ENCODE measurements at regions not wholly inside any gene's neighbourhood (a gene's known extent, or its start where the extent isn't known, plus 50 kb on each side); places are given as distances from the start of the nearest gene placed in this dataset.

DNA sequence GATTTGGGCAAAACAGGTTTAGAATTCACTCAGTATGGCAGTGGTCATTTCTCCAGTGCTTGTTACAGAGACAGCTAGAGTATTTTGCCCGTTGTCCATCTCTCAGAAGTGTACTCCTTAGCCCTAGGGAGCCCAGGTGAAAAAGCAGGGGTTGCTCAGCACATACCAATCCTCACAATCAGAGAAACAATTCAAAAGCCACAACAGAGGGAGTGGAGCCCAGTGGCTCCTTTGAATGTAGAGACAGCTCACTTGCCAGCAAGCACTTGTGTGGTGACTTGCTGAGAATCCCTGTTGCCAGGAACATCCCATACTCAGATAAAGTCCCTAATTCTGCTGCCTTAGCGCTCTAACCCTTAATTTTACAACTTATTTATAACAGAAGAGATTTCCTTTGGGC lies 1488.3 kb downstream of the RPA4 start:
- DNase-seq (ENCODE audit: low spot score), result no peak

DNA sequence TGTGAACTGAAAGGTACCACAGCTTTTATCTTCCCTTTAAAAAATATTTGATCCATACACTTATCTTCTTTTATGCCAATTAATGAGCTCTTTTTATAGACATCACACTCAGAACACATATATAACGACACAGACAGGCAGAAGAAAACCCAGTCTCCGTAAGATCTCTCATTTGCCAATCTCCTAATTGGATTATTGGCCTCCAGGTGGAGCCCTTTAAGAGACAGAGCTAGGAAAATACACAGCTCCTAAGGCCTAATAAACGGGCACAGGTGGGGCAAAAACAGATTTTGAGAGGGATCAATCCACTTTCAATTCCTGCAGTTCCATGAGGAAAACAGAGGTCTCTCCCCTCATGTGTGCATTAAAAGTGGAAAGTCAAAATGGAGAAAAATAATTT lies 1495.4 kb downstream of the RPA4 start:
- no peak for DNase-seq (ENCODE audit: low spot score)

DNA sequence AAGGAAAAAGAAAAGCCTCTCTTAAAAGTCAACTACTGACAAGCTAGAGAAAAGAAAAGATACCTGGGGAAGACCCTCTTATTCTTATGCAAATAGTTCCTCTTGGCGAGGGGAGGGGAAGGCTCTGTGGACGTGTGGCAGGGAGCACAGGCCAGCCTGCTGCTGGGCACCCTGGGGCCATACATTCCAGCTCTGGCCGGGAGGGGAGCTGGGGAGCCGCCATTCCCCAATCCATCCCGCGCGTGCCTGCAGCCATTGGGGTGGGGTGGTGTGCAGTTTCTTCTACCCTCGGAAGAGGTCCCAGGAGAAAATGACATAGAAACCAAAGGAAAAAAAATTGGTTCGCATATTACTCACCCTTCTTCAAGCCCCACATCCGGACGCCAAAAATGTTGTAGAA lies 1496.4 kb downstream of the RPA4 start:
- no peak for DNase-seq (ENCODE audit: low spot score)

DNA sequence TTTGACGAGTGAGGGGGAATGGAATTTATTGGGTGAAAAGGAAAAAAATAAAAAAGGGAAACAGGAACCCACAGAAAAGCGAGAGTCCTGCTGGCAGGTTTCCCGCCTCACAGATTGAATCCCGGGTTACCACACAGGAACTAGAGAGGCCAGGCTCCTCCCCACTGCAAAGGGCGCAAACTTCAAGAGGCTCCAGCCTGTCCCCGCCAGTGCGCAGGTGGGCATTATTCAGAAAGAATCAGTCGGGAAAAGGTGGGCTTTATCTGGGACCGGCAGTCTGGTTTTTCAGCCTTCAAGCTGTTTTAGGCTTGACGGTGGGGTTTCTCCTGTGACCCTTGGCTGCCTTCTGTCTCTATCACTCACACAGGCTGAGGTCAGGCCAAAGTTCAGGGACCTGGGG lies 1496.8 kb downstream of the RPA4 start:
- no peak for DNase-seq (ENCODE audit: low spot score)

DNA sequence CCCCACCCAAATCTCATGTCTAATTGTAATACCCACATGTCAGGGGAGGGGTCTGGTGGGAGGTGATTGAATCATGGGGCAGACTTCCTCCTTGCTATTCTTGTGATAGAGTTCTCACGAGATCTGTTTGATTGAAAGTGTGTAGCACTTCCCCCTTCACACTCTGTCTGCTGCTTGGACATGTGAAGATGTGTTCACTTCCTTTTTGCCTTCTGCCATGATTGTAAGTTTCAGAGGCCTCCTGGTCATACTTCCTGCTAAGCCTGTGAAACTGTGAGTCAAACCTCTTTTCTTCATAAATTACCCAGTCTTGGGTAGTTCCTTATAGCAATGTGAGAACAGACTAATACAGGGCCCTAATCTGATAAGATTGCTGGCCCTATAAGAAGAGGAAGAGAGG lies 1514.8 kb downstream of the RPA4 start:
- no peak for DNase-seq (ENCODE audit: low spot score)

DNA sequence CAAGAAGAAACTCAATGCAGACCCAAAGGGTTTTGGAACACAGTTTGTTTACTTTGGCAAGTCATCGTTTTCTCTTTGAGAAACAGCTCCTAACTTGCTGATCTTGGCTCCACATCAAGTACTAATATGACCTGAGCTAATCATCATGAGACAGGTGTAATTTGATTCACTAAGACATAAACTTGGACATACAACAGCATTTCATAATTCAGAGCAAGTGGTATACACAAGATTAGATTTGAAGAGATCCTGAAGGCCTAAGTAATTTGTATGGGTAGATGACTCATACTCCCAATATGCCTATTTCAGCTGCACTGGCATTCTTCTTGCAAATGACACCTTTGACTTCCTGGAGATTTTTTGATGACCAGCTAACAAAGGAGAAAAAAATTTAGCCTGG lies 1521.7 kb downstream of the RPA4 start:
- DNase-seq (ENCODE audit: low spot score), result no peak

DNA sequence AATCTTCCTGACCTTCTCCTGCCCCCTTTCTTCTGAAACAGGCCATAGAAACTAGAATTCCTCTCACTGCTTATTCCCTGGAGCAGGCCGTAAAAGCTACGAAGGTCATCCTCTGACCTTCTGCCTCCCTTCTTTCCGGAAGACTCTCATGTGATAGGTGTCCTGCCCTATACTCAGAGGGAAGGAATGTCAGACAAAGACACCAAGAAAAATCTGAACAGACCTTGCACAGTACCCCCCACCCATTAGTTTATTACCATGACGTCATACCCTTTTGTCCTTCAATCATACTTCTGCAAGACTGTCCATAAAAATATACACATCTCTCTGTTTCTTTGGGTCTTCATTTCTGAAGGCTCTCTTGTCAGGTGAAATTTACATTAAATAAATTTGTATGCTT lies 1523.9 kb downstream of the RPA4 start:
- DNase-seq (ENCODE audit: low spot score), result no peak

DNA sequence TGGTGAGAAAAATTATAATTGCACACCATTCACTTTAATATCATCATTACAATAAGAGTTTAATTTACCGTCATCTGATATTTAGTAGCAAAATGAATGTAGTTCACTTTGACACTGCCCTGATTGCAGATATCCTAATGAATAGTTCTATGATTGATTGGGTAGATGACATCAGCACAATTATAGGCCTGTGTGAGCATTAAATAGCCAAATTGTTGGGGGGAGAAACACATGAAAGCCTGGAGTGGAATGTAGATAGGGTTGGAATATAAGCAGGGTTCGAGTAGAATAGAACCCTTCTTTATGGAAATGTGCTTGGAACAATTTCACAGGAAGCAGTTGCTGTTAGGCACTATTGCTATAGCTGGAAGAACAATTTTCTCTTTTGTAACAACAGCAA lies 1526.2 kb downstream of the RPA4 start:
- DNase-seq (ENCODE audit: low spot score), result no peak

DNA sequence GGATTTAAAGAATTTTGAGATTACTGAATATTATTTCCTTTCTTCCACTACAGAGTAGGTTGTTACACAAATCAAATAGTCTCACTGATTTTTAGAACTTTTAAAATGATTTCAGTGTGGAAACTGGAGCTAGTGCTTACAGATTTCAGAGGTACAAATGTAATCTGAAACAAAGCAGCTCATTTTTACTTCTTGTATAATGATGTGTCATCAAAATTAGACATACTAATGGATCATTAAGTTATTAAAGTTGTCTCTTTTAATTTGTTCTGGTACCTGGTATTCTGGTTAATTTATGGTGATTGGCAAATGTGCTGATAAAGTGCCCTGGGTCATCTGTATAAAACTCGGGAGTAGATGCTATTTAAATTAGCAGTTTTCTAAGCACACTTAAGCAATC lies 1528.3 kb downstream of the RPA4 start:
- DNase-seq (ENCODE audit: low spot score), result no peak

DNA sequence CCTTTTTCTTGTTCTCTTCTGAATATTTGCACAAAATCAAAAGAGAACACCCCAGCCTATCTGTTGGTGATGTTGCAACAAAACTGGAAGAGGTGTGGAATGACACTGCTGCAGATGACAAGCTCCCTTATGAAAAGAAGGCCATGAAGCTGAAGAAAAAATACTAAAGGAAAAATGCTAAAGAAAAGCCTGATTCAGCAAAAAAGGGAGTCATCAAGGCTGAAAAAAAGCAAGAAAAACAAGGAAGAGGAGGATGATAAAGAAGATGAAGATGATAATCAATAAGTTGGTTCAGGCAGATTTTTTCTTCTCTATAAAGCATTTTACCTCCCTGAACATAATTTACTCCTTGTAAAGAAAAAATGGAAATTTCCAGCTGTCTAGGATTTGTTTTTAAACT lies 1538.8 kb downstream of the RPA4 start:
- DNase-seq (ENCODE audit: low spot score), result no peak

DNA sequence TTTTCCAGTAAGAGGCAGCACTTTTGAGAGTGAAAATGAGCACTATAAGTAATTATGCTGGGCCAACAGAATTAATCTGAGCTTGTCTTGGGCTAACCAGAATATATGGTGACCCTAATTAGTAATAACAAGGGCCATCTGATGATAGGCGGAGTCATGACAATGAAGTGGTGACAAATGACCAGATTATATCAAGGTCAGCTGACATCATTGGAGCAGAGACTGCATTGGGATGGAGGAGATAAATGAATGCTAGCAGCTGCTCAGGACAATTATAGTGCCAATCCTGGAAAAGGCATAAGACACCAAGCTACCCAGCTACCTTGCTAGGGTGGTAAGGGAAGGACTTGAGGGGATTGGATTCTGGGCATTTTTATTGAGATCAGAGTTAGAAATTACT lies 1548.7 kb downstream of the RPA4 start:
- no peak for DNase-seq (ENCODE audit: low spot score)

DNA sequence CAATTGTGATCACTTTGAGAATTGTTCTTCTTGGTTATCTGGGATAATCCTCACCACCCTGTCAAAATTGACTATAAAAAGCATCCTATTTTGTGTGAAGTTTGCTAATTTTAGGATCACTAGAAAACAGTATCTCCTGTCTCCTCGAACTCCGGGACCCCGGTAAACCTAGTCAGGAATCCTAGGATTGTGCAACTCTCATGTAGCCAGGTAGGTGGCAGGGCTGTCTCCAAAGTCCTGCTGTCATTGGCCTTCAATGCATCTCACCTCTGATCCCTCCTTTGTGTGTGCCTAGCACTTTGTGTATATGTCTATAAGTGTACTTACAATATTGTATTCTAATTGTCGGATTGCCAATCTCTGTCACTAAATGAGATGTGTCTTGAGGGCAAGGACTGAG lies 1564.8 kb downstream of the RPA4 start:
- no peak for DNase-seq (ENCODE audit: low spot score)

DNA sequence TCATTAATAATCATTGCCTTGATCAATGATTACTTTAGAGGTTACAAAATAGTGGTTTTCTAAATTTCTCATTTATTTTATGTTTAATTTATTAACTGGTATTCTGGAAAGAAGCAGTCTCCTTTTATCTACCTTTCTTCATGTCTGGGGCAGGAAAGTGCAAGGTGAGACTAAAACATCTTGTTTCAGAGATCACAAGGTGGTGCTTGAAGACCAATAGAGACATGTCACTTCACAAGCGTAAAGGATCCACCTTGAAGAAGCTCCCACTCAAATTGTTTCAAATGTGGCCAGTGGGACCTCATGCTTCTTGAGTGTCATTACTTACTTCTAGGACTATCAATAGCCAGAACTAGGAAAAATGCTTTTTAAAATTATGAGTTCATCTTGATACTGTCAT lies 1568.7 kb downstream of the RPA4 start:
- no peak for DNase-seq (ENCODE audit: low spot score)

DNA sequence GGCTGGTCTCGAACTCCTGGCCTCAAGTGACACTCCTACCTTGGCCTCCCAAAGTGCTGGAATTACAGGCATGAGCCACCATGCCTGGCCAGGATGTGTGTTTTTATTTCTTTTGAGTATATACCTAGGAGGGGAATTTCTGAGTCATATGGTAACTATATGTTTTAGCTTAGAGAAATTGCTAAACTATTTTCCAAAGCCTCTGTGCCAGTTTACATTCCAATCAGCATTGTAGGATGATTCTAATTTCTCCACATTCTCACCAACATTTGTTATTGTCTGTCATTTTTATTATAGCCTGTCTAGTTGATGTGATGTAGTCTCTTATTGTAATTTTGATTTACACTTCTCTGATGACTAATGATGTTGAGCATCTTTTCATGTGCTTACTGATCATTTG lies 1576.0 kb downstream of the RPA4 start:
- no peak for DNase-seq (ENCODE audit: low spot score)

DNA sequence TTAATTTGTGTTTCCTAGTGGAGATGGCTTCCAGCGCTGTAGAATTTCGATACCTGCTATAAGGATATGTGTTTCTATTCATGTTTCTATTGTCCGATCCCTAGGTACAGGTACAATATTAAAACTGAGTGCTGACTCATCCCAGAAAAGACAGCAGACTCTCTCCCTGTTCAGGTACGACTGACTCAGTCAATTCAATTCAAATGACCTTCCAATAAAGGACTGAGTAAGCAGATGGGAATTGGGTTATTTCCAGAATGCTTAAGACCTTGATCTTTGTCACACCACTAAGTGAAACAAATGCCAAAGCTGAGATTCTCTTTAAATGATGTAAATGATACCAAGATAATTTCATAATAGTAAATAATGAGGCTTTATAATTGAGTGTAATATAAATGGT lies 1596.9 kb downstream of the RPA4 start:
- no peak for DNase-seq (ENCODE audit: low spot score)

DNA sequence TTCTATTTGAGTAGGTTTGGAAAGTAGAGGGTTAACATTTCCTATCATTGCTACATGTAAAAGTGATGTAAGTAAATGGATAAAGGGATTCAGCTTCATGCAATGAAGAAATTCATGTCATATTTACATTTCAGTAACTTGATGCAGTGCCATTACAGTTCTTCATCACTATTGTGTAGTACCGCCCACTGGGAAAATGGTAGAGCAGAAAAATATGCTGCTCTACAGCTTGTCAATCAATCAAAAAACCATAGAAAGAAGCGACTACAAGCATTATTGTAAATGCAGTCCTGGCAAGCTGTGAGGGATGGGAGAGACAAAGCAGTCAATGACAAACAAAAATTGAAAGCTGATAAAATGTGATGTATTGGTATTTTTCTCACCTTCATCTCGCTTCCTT lies 1597.9 kb downstream of the RPA4 start:
- DNase-seq (ENCODE audit: low spot score), result no peak

DNA sequence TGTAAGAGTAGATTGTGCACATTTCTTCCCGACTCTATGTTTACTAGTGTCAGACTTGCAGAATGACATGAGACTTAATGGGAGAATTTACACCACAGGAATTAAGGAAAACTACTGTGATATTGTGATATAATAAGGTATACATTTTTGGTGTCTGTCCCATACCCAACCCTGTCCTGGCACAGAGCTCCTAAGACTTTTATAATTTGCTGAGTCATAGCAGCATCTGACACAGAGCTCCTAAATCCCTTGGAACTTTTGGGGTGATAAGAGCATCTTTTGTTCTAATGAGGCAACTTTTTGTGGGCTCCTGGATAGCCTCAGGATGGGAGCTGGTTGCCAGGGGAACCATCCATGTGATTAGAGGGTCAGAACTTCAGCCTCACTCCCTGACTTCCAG lies 1607.0 kb downstream of the RPA4 start:
- no peak for DNase-seq (ENCODE audit: low spot score)

DNA sequence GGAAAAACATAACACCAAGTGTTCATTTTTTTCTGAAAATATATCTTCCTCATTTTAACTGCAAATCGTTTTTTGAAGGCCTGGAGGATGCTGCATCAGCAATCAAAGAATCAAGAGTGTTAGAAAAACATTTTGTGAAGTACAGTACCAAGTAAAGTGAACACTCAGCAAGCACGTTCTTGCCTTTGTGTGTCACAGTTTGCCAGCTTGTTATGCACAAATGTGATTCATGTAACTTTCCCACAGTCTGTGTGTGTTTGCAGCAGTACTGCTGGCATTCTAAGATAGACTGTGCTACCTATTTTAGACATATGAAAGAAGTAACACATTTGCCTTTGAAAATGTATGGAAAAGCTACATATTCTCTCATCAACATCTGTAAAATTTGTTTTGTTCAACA lies 1617.7 kb downstream of the RPA4 start:
- no peak for DNase-seq (ENCODE audit: low spot score)

DNA sequence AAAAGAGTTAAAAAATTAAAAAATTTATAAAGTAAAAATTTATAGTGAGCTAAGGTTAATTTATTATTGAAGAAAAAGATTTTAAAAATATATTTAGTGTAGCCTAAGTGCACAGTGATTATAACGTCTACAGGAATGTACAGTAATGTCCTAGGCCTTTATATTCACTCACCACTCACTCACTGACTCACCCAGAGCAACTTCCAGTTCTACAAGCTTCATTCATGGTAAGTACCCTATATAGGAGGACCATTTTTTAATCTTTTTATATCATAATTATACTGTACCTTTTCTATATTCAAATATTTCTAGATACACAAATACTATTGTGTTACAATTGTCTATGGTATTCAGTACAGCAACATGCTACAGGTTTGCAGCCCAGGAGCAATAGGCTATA lies 1623.2 kb downstream of the RPA4 start:
- no peak for DNase-seq (ENCODE audit: low spot score)

DNA sequence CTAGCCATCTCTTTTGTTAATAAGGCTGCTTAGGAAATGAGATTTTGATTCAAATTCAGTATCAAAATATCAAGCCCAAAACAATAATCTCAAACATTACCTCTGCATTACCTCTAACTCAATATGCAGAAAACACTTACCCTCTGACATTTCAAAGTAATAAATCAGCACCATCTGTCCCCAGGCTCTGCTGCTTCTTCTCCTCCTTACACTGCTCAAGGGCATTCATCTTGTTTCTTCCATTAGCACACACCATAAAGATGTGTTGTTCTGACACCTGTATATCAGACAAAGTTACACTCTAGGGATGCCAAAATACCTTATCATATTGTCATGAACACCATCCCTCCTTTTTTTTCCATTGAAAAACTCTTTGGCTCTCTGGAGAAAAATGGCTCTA lies 1630.3 kb downstream of the RPA4 start:
- no peak for DNase-seq (ENCODE audit: low spot score)

DNA sequence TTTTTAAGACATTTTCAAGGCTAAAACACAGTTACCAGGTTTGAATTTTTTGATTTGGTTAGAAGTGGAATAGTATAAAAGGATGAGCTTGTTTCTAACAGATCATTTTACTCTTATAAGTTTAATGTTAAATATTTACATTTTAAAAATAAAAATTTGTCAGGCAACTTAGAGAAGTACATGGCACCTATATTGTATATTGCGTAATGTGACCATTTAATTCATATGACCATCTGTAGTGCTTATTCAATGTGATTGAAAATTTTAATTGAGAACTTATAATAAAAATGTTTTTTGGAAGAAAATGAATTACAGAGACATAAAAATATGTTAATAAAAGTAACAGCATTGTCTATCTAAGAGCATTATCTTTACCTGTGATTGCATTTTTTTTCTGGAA lies 1632.4 kb downstream of the RPA4 start:
- DNase-seq (ENCODE audit: low spot score), result no peak

DNA sequence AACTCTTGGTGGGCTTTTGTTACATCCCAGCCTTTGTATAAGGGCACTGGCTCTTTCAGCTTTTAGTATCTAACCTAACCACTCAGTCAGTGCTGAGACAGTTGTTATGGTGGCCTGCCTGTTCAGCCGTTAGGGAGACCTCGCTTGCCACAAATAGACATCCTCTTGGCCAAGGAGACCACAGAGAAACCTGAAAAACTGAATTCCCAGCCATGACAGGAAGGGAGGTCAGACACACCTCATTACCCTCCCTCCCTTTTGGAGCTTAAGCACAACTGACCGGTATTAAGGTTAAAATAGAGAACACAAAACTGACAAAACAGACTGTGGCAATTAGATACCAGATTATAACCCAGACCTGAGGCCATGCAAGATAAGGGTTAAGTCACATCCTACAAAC lies 1639.3 kb downstream of the RPA4 start:
- DNase-seq (ENCODE audit: low spot score), result no peak

DNA sequence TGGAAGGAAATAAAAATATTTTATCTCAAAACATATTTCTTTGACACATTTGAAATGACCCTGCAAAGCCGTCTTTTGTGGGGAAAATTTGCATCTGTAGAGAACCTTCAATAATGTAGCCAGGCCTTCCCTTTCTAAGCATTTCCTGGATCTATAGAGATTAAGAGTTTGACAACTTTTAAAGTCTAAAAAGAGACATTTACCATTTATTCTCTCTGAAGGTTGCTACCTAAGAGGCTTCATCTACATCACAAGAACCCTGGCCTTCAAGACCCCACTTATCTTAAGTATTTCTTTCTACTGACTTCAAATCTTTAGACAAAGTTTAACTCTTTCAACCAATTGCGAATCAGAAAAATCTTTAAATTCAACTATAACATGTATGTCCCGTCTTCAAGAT lies 1639.8 kb downstream of the RPA4 start:
- no peak for DNase-seq (ENCODE audit: low spot score)

DNA sequence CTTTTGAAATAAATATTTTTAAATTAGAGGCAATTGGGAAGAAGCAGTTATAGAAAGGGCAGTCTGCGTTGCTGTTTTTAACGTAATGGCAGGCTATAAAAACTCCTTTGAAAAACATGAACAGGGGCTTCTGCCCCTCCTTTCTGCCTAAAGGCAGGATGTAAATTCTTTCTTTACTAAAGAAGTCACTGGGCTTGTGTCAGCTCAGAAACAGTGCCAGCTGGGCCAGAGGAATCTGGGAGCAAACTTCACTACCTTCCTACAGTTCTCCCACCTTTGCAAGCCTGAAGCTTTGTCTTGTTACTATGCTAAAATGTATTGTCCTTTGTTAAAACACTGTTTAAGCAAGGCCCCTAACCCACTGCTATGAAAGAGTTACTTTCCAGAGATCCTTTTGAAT lies 1664.8 kb downstream of the RPA4 start:
- no peak for DNase-seq (ENCODE audit: low spot score)

DNA sequence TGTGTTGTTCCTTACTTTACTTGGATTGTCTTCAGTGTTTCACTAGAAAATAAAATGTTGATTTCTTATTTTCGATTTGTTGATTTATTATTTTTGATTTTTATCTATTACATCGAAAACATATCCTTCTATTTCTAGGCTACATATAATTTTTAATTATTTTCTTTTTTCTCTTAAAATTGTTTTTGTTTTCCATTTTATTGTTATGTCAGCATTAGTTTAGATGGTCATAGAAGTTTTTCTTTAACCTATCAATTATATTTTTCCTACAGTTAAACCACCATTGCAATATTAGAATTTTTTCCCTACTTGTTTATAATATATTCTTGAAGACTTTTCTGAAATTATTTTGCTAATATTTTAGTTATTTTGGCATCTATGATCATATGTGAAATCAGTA lies 1685.1 kb downstream of the RPA4 start:
- no peak for DNase-seq (ENCODE audit: low spot score)

DNA sequence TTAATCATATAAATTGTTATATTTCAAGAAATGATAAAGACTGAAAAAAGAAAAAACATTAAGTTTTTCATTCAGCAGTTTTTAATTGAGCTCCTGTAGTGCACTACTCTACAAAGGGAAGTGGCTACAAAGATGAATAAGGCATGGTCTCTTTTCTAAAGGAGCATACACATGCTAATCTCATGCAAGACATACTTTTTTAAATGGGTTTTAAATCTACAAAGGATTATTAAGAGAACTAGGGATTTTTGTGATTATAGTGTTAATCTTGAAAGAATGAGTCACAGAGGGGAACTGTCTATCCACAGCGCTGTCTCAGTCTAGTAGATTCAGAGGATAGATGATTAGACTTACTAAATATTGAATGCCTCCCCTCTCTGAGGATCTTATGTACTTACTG lies 1722.2 kb downstream of the RPA4 start:
- DNase-seq (ENCODE audit: low spot score), result no peak
